GM19324 (cell line): ENCODE measurements at regions not wholly inside any gene's neighbourhood (a gene's known extent, or its start where the extent isn't known, plus 50 kb on each side); places are given as distances from the start of the nearest gene placed in this dataset.
"Not testable (repeated sequence)": the region's sequence is repeated elsewhere in the genome, so short reads cannot be mapped to it uniquely, and the experiment has no call there.

ENCODE experiments used
- ATAC-seq: cut with Tn5 transposase; IDR thresholded peaks from one replicate; pipeline ENCODE4 v1.9.1; 2021; ENCODE audit warnings: mild to moderate bottlenecking, moderate library complexity; ENCODE audit not compliant: unreplicated experiment, low FRiP score

DNA sequence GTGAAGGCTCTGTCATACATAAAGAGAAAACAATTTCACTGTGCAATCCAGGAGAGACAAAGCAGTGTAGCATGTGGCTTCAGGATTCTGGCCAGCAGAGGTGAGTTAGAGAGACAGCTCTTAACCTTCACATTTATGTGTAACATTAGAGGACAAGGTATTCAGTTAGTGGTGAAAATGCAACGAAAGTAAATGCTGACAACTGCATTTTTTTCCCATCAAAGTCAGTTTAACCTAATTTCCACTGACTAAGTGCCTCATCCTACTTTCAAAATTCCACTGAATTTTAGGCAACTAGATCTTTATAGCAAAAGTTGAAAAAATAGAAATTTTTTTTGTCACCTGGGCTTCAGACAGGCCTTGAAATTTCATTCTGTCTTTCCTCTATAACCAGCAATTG lies 130.8 kb upstream of the LNX1 start:
- ATAC-seq = no peak

DNA sequence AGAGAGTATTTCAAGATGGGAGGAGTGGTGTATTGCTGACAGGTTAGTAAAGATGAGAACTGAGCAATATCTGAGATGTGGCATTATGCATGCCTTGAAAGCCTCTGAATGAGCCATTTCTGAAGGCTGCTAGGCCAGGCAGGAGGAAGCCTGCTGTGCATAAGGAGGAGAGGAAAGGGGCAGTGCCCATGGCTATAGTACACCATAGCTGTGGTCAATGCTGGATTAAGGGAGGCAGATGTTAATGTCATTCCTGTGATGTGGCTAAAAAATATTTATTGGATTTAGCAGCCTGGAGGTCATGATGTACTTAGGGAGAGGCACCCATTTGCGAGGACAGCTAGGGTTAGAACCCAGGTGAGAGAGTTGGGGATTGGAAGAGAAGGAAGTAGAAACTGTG lies 130.0 kb upstream of the LNX1 start:
- ATAC-seq = no peak

DNA sequence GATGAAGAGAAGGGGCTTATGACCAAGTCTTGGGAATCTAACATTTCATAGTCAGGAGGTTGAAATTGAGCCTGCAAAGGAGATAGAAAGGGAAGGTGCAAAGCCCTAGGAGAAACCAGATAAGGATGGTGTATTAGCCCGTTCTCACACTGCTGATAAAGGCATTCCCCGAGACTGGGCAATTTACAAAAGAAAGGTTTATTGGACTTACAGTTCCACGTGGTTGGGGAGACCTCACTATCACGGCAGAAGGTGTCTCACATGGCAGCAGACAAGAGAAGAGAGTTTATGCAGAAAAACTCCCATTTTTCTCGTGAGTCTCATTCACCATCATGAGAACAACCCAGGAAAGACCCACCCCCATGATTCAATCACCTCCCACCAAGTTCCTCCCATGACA lies 129.5 kb upstream of the LNX1 start:
- no peak for ATAC-seq

DNA sequence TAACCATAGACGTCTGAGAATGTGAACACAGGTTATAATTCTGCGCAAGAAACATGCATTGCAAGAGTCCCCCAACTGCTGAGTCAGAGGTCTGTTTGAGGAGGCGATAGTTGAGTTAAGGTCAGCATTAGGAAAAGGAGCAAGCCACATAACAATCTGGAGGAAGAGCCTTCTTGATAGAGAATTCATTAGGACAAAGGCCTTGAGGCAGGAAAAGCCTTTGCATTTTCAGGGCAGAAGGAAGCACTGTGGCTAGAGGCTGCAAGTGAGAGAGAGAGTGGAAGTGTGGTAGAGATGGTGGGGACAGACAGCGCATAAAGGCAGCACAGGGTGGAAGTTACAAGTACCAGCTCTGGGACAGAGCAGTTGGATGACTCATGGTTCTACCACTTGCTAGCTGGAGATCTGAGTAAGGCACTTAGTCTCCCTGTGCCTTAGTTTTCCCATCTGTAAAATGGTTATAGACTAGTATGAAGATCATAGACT lies 125.8 kb upstream of the LNX1 start:
- ATAC-seq = no peak

DNA sequence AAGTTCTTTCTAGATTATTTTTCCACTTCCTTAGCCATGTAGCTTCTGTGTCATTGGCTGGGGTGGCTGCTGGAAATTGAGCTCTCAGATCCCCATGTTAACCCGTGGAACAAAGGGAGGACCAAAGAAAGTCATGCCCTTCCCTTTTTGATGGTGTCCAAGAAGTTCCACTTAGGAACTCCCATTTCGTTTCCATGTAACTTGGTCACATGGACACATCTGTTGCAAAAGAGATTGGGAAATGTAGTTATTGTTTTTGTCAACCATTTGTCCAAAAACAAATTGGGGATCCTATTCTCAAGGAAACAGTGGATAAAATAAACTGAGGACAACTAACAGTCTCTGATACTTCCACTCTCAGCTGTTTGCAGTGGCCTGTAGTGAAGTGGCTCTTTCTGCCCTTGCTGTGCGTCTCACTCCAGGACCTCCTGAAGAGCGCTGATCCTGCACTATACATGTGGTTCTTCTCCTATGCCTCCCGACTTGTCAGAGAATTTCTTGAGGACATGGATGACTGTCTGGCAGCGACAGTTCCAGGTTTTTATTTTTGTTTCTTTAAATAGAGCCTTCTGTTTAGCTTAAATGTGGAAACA lies 125.3 kb upstream of the LNX1 start:
- ATAC-seq = no peak

DNA sequence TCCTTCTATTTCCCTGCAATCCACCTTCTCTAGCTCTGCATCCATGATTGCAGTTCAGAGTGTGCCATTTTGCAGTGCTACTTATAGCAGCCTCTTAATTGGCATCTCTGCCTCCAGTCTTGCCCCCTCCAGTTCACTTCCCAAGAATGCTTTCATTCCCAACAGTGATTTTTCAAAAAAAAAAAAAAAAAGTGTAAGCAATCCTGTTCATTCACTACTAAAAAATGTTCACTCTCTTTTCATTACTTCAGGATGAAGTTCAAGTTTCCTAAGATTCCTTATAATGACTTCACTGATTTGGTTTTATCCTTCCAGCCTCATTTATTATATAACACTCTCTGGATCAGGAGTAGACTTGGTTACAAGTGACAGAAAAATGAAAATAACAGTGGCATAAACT lies 124.7 kb upstream of the LNX1 start:
- no peak for ATAC-seq

DNA sequence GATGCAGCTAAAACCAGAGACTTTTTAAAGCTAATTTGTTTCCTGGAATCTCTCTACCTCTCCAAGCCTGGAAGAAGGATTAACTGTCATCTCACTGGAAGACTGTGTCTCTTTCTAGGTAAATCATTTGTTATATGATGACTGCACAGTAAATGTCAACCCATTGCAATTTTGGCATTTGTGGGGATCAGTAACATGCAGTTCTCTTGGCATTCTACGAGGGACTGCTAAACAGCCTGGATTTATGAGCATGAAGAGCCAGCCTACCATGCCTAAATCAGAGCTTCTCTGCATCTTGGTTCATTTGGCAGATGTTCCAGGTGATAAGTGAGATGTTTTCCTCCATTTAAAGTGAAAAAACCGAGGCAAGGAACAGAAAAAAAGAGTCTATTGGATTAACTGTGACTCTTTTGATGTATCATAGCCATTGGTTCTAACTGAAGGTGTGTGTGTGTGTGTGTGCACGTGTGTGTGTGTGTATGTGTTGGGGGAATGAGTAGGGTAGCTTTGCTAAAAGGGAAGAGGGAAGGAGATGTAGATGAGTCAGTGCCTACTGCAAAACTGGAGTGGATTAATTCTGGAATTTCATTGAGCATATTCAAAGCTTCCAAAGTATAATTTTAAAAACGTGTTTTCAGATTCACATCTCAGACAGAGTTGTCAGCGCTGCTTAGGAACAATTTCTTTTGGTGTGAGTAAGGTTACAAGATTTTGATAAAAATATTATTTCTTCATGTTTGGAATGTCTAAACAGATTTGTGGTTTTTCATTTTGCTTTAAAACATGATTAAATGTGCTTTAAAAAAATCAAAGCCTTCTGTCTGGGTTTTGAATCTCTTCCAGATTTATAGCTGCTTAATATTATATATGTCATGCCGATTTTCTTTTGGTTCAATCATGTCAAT lies 123.2 kb upstream of the LNX1 start:
- no peak for ATAC-seq

DNA sequence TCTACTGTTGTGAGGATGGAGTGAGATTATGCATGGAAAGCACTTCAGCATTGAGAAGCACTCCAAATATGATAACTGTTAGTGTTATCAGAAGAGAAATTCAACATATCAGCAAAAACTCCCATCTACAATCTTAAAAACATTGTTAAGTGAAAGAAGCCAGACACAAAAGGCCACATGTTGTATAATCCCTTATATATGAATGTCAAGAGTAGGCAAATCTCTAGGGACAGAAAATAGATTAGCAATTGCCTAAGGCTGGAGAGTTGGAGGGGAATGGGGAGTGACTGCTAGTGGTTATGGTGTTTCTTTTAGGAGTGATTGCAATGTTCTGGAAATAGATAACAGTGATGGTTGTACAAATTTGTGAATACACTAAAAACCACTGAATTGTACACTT lies 122.5 kb upstream of the LNX1 start:
- no peak for ATAC-seq

DNA sequence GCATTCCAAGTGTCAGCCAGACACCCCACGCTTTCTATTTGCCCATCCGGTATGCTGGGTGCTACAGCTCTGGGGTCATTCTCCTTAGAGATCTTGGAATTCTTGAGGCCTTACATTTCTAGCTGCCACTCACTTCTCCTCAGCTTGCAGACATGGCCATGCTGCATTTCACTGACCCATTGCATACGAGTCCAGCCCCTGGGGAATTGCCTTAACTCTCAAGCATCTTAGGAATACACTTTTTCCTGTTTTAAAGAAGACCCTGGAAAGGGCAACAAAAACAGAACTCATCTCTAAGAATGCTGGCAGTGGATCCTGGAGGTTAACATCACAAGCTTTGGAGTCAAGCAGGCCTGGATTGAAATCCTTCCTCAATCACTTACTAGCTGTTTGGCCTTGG lies 122.0 kb upstream of the LNX1 start:
- no peak for ATAC-seq

DNA sequence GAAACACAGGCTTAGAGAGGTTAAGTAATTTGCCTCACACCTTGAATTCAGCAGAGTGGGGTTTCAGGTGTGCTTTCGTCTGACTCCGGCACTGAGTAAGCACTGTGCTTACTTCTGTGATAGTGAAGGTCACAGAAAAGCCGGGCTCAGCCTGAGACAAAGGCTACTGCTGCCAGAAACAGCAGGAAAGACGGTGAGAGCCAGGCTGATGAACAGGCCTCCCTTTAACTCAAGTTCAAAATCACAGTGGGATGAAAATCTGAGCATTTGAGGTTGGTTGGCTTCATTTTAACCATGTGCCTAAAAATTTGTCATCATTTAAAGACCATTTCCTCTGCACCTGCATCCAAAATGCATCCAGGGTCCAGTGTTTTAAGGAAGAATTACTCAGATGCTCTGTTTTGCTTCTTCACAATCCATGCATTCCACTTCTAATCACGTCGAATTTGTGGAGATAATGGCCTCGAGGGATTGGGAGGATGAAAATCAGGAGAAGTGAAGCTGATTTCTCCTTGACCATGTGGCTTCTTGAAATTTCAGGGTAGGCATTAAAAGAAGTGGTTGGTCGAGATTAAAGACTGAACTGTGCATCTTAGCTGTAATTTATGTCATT lies 121.2 kb upstream of the LNX1 start:
- no peak for ATAC-seq

DNA sequence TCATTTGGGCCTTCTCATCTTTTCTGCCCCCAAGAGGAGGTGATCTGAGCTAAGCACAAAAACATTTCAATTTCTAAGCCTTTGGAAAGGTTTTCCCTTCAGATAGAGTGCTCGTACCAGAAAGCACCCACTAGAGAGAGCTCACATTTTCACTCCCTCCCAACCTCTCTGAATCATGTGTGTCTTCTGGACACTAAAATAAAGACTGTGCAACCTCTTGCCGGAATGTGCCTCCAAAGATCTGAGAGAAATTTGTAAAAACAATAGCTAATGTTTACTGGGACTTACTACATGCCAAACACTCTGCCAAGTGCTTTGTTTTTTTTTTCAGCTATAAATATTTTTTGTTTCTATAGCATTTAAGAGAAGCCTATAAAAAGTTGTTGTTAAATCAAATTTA lies 120.6 kb upstream of the LNX1 start:
- no peak for ATAC-seq

DNA sequence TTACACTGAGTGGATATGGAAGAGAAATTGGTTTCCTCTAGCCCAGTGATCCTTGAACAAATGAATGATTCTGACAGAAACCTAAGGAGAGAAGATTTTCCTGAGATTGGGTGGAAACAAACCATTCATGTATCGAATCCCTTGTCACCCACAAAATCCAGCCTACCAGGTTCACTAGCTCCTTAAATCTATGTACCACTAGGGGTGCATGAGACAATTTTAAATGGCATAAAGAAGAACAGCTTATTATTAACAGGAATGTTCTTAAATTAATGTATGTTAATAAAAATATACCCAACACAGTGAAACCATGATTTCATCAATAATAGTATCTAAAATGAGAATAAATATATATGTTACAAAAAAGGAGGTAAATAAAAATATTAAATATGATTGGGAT lies 118.4 kb upstream of the LNX1 start:
- ATAC-seq = no peak

DNA sequence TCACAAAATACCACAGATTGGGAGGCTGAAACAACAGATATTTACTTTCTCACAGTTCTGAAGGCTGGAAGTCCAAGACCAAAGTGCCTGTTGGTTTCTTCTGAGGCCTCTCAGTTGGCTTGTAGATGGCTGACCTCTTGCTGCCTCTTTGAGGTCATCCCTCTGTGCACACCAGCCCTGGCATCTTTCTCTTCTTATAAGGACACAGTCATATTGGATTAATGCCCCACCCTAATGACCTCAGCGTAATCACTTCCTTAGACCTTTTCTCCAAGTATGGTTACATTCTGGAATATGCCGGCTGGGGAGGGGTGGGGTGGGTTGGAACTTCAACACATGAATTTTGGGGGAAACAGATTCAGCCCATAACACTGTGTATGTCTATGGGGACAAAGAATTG lies 116.2 kb upstream of the LNX1 start:
- no peak for ATAC-seq

DNA sequence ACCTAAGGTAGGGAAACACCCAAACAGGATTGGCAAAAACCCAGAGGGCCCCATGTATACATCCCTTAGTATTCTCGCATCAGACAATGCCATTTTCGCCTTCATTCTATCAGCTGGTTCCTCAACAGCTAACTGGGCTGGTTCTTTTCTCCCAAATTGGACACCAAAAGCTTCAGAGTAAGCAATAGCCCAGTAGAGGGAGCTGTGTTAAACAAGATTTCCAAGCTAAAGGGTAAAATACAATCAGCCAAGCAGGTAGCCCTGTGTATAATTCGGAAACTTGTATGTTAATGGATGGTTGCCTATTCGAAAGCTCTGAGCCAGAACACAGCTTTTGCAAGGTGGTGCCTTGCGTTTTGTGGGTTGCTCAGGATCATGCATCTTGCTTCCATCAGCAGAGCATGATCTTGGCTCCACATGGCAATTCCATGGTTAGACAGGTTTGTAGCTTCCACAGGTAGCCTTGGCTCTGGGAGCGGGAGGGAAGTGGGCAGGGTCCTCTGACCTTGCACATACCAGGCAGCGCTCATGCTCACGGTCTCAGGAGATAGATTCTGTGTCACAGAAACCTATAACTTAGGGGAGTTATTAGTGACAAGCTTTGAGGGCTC lies 115.2 kb upstream of the LNX1 start:
- ATAC-seq = no peak

DNA sequence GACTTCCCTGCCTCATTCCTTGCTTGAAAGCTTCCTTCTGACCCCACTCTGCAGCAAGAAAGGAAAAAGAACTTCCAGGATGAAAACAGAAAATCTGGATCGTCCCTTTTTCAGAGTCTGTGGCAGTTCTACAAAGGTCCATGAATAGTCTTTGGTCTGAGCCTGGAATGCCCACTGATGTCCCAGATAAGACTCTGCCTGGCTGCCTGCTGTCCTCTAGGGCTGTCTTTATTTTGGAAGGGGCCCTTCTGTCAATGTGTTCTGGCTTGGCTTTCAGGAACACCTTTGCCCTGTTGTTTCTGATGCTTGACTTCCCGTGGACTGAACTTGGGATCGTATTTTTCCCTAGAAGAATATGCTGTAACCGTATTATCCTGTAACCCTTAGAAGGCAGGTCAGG lies 114.7 kb upstream of the LNX1 start:
- ATAC-seq = no peak

DNA sequence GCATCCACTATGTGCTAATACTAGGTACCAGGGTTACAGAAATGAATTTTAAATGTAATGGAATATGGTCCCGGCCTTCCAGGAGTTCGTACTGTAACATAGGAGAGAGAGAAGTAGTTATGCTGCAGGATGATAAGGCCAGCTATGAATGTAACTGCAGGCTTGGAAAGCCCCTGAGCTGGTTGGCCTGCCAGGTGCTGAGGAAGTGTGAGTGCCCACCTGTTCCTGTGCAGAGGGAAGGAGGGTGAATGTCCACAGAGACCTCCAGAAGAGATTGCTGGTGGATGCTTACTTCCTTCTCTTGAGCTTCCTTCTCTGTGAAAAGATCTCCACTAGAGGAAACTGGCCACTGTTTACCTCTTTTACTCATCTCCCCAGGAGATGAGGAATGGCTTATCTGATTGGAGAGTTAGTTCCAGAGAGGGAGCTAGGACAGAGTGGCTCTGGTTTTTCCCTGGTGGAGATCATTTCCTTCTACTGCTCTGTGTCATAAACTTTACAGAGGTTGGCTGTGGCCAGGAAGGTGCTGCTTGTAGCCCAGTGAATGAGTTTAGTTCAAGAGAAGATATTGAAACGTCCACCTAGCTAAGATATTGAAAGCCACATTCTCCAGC lies 114.0 kb upstream of the LNX1 start:
- no peak for ATAC-seq

DNA sequence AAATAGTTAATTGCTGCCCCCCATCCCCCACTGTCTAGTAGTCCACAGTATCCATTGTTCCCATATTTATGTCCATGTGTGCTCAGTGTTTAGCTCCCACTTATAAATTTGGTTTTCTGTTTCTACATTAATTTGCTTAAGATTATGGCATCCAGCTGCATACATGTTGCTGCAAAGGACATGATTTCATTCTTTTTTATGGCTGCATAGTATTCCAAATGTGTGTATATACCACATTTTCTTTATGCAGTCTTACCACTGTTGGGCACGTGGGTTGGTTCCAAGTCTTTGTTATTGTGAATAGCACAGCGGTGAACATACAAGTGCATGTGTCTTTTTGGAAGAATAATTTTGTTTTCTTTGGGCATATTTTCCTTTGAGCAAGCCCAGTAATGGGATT lies 113.0 kb upstream of the LNX1 start:
- no peak for ATAC-seq

DNA sequence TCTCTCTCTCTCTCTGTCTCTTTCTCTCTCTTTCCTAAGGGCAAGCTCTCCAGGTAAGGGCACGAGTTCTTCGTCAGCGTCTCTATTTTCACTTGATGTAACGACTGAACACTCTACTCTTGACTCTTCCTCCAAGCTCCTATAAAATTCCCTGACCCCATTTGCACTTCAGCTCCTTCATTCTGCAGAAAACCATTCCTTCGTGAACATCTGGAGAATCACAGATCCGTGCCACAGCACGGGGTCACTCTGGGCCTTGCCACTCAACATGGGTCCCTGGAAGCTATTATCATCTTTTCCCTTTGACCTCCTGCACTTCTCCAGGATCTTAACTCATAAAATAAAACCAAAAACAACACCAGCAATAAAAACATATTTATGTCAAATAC lies 112.0 kb upstream of the LNX1 start:
- ATAC-seq = no peak

DNA sequence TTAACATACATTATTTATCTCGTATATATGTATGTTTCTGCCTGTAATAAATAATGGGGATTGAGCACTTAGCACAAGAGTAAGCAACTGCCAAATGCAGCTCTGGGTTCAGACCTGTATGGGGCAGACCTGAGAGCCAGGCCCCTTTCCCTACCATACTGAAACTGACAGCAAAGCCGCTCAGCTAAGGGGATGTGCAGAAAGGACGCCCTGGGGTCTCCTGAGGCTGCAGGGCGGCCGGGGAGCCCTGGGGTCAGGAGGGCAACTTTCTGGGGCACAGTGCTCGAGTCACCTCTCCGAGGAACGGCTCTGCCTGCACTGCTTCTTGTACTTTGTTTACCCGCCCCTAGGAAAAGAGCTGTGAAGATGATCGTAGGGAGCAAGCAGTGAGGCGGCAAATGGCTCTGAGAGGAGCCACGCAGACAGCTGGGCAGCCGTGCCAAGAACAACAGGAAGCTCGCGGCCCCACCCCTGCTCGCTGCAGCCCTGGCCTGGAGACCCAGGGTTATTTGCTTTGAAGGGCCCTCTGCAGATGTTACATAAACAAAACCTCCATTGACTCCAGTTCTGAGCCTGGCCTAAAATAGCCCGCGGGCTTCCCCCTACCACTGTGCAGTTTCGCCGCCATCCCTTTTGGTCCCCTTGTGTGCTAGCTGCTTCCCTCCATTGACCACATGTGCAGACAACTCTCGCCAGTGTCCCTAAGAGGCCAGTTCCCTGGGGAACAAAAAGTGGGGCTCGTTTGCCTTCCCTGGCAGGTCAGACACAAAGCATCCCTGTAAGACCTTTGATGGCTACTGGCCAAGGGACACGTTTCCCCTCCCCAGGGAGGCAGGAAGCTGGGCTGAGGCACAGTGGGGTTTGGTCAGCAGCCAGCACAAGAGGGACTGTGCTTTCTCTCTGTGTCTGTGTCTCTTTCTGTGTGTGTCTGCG lies 111.3 kb upstream of the LNX1 start:
- peak; percentile 89 for ATAC-seq

DNA sequence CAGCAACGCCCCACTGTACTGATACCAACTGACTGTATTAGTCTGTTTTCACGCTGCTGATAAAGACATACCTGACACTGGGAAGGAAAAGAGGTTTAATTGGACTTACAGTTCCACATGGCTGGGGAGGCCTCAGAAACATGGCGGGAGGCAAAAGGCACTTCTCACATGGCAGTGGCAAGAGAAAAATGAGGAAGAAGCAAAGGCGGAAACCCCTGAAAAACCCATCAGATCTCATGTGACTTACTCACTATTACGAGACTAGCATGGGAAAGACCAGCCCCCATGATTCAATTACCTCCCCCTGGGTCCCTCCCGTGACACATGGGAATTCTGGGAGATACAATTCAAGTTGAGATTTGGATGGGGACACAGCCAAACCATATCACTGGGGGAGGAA lies 110.0 kb upstream of the LNX1 start:
- not testable (repeated sequence) for ATAC-seq
